Suprapubic skin (tissue), 4 donors: ENCODE measurements at regions not wholly inside any gene's neighbourhood (a gene's known extent, or its start where the extent isn't known, plus 50 kb on each side); places are given as distances from the start of the nearest gene placed in this dataset.

Experiments
- DNase-seq, 2 donors: peaks; one replicate each; pipeline ENCODE4 v3.0.0-alpha.2; 2019; ENCODE audit warnings: low spot score in 2 of 2
- H3K27ac ChIP-seq: fragments of 200-600 bp; sonication (generic); one replicate; pipeline ENCODE4 v1.5.1; 2019
- H3K27me3 ChIP-seq: fragments of 200-600 bp; sonication (generic); one replicate; pipeline ENCODE4 v1.5.1; 2019
- H3K36me3 ChIP-seq: fragments of 200-600 bp; sonication (generic); one replicate; pipeline ENCODE4 v1.5.1; 2019
- H3K4me1 ChIP-seq: fragments of 200-600 bp; sonication (generic); one replicate; pipeline ENCODE4 v1.5.1; 2019
- H3K4me3 ChIP-seq: fragments of 200-600 bp; sonication (generic); one replicate; pipeline ENCODE4 v1.5.1; 2019; ENCODE audit warnings: mild to moderate bottlenecking
- H3K9me3 ChIP-seq: fragments of 200-600 bp; sonication (generic); one replicate; pipeline ENCODE4 v1.5.1; 2019
- EP300 ChIP-seq: sonication (generic); formaldehyde crosslinking; IDR thresholded peaks from one replicate; pipeline ENCODE4 v1.6.1; 2017; ENCODE audit warnings: antibody characterized with exemption
- POLR2A ChIP-seq, 2 donors: fragments of 450-650 bp; IDR thresholded peaks; one replicate each; pipeline ENCODE4 v1.6.1; 2017; ENCODE audit warnings: antibody characterized with exemption in 2 of 2, mild to moderate bottlenecking in 2 of 2, moderate library complexity in 2 of 2
- POLR2AphosphoS5 ChIP-seq, 3 donors: sonication (generic); formaldehyde crosslinking; IDR thresholded peaks; one replicate each; pipeline ENCODE4 v1.6.1; 2017; ENCODE audit warnings: antibody characterized with exemption in 3 of 3
- WGBS: methylation state at CpG from one replicate; pipeline ENCODE4 v1.1.5; 2018; 5-methylcytosine and 5-hydroxymethylcytosine counted together
- TF ChIP-seq, protein P1 (sequence below), 2 donors: fragments of 200-600 bp in 1 of 2; fragments of 450-650 bp in 1 of 2; sonication (generic) in 1 of 2; IDR thresholded peaks; one replicate each; pipeline ENCODE4 v1.5.1; 2016 to 2019; ENCODE audit warnings: antibody characterized with exemption in 2 of 2, mild to moderate bottlenecking in 1 of 2, moderate library complexity in 1 of 2

GRCh38 chr6:4272996-4273395, 137.6 kb upstream of the ECI2 start:
- TF ChIP-seq EP300 (no peak), POLR2A (IDR thresholded peaks at IDR 0.05) (no peak), POLR2AphosphoS5 (IDR thresholded peaks at IDR 0.05) (no peak)
- TF ChIP-seq, protein P1, sequence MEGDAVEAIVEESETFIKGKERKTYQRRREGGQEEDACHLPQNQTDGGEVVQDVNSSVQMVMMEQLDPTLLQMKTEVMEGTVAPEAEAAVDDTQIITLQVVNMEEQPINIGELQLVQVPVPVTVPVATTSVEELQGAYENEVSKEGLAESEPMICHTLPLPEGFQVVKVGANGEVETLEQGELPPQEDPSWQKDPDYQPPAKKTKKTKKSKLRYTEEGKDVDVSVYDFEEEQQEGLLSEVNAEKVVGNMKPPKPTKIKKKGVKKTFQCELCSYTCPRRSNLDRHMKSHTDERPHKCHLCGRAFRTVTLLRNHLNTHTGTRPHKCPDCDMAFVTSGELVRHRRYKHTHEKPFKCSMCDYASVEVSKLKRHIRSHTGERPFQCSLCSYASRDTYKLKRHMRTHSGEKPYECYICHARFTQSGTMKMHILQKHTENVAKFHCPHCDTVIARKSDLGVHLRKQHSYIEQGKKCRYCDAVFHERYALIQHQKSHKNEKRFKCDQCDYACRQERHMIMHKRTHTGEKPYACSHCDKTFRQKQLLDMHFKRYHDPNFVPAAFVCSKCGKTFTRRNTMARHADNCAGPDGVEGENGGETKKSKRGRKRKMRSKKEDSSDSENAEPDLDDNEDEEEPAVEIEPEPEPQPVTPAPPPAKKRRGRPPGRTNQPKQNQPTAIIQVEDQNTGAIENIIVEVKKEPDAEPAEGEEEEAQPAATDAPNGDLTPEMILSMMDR (IDR thresholded peaks at IDR 0.05) = no peak
- WGBS = 85% methylated on average over 6 of the region's 6 CpGs
- Histone ChIP-seq H3K36me3 (no peaks in the 10 kb centered on the region), H3K9me3 (no peaks in the 10 kb centered on the region), H3K27me3 (no peaks in the 10 kb centered on the region), H3K27ac (no peak overlapping the region), H3K4me1 (peaks cover 2% of the 10 kb centered on the region), H3K4me3 (no peak overlapping the region)
- no peak for DNase-seq

DNA sequence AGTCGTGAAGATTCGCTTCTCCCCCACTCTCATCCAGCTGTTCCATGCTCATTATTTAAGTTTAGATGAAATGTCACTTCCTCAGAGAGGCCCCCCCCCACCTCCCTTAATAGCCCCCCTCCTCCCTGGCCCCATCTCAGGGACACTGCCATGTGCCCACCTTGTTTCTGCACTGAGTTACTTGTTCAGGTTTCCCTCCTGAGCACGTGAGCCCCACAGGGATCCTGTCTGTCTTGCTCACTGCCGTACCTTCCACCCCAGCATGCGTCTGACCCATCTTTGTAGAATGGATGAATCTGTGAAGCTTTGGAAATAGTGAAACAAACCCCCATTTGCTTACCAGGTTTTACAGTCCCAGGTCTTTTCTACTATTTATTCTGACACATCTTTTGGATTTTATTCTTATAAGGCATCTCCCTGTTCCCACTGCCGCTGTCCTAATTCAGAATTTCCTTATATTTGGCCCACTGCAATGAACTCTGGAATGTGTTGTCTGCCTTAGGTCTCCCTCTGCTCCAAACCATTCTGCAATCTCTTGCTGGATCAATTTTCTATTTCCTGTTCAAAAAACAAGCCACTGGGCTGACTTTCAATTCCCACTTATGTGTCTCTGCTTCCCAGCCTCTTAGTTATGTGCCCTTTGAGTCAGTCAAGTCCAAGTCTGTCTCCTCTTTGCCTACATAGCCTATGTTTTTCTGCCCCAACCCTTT, 136.5 kb upstream of the ECI2 start:
- H3K27ac ChIP-seq = no peak overlapping the region
- no peaks in the 10 kb centered on the region for H3K36me3 ChIP-seq
- WGBS = 79% methylated on average over 6 of the region's 6 CpGs
- H3K9me3 ChIP-seq = no peaks in the 10 kb centered on the region
- no peak for DNase-seq
- TF ChIP-seq POLR2AphosphoS5 (IDR thresholded peaks at IDR 0.05) (no peak), POLR2A (IDR thresholded peaks at IDR 0.05) (no peak), EP300 (no peak)
- TF ChIP-seq, protein P1 (IDR thresholded peaks at IDR 0.05) = no peak
- H3K27me3 ChIP-seq = no peaks in the 10 kb centered on the region
- peaks cover 2% of the 10 kb centered on the region for H3K4me1 ChIP-seq
- H3K4me3 ChIP-seq = no peak overlapping the region

DNA sequence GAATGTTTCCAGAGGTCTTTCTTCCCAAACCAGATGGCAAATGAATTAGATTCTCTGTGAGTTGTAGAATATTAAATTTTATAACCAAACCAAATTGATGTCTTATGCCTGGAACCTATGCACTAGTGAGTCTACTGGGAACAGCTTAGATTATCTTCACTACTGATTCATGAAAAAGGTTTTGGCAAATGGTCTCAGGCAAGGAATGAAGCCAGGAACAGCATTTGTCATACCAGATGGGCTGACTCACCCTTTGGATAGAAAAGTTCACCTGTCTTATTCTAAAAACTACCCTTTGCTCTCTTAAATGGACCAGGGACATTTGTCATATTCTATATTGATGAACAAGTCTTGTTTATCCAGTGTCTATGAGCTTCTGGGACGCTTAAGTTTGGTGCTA, 135.4 kb upstream of the ECI2 start:
- no peak for DNase-seq
- Histone ChIP-seq H3K4me3 (no peak overlapping the region), H3K4me1 (peaks cover 2% of the 10 kb centered on the region), H3K27ac (no peak overlapping the region), H3K27me3 (no peaks in the 10 kb centered on the region), H3K36me3 (no peaks in the 10 kb centered on the region), H3K9me3 (no peaks in the 10 kb centered on the region)
- TF ChIP-seq POLR2AphosphoS5 (IDR thresholded peaks at IDR 0.05) = no peak
- no peak for TF ChIP-seq EP300
- TF ChIP-seq, protein P1 (IDR thresholded peaks at IDR 0.05) = no peak
- no peak for TF ChIP-seq POLR2A (IDR thresholded peaks at IDR 0.05)
- 61% methylated on average over 1 of the region's 1 CpG for WGBS

- 76% methylated on average over 4 of the region's 4 CpGs for WGBS
- TF ChIP-seq EP300 = no peak
- TF ChIP-seq POLR2AphosphoS5 (IDR thresholded peaks at IDR 0.05) = no peak
- TF ChIP-seq, protein P1 (IDR thresholded peaks at IDR 0.05) = no peak
- no peak for TF ChIP-seq POLR2A (IDR thresholded peaks at IDR 0.05)
- H3K27ac ChIP-seq = no peak overlapping the region
Observed at GRCh38 chr6:4270001-4270400, 134.6 kb upstream of the ECI2 start.

DNA sequence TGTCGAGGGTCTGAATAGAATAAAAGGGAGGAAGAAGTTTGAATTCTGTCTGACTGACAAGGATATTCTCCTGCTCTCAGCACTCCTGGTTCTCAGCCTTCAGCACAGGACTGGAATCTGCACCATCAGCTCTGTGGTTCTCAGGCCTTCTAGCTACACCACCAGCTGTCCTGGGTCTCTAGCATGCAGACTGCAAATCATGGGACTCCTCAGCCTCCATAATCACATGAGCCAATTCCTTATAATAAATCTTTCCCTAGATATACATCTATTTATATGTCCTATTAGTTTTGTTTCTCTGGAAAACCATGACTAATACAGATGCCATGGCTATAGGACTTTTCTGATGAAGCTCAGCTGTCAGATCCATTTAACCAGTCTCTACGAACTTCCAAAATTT, 132.8 kb upstream of the ECI2 start:
- no peak overlapping the region for H3K4me3 ChIP-seq
- H3K9me3 ChIP-seq = no peaks in the 10 kb centered on the region
- no peaks in the 10 kb centered on the region for H3K27me3 ChIP-seq
- no peak for TF ChIP-seq POLR2A (IDR thresholded peaks at IDR 0.05)
- TF ChIP-seq POLR2AphosphoS5 (IDR thresholded peaks at IDR 0.05) = no peak
- no peak for TF ChIP-seq EP300
- TF ChIP-seq, protein P1 (IDR thresholded peaks at IDR 0.05) = no peak
- no peak for DNase-seq
- 100% methylated on average over 2 of the region's 2 CpGs for WGBS
- H3K36me3 ChIP-seq = no peaks in the 10 kb centered on the region
- H3K27ac ChIP-seq = no peak overlapping the region
- H3K4me1 ChIP-seq = peaks cover 2% of the 10 kb centered on the region

More at GRCh38 chr6:4270001-4270400, 134.6 kb upstream of the ECI2 start:
- peaks cover 2% of the 10 kb centered on the region for H3K4me1 ChIP-seq
- no peak overlapping the region for H3K4me3 ChIP-seq
- no peaks in the 10 kb centered on the region for H3K36me3 ChIP-seq
- H3K9me3 ChIP-seq = no peaks in the 10 kb centered on the region
- H3K27me3 ChIP-seq = no peaks in the 10 kb centered on the region
- no peak for DNase-seq
